ENCODE measurements at regions not wholly inside any gene's neighbourhood (a gene's known extent, or its start where the extent isn't known, plus 50 kb on each side); places are given as distances from the start of the nearest gene placed in this dataset.

DNA sequence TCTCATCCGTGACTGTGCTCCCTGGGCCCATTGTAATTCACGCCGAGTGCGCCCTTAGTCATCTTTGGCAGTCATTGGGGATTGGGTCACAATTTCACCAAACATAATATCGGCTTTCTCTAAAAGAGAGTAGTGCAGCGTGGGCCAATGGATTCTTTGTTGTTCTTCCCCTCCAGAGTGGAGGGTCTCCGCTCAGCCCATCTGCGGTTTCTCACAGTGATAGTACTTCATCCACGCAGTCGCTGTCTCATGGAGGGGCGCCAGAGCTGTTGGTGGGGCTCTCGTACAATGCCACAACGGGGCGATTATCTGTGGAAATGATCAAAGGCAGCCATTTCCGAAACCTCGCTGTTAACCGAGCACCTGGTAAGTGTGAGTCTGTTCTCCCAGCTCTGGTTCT lies 321.8 kb downstream of the SNAPC1 start:
- H2AFZ ChIP-seq (ENCODE audit: low read length): no peak overlapping the region
- 0 out of 2 replicates have a peak, but pooled peaks cover 2% of the 10 kb centered on the region for H3K27me3 Mint-ChIP-seq (ENCODE audit: low read depth)
- WGBS (ENCODE audit: extremely low coverage, insufficient read length, low lambda C conversion rate): no CpG with 5 or more reads among the region's 17 CpGs
- no peak overlapping the region for H3K4ac ChIP-seq (ENCODE audit: low read depth, low read length)
- no peak overlapping the region for H4K91ac ChIP-seq (ENCODE audit: insufficient read length, low read depth, low read length)
- H3K23ac ChIP-seq (ENCODE audit: insufficient read length, low read depth, low read length): no peak overlapping the region
- no peaks in the 10 kb centered on the region for H3K79me2 ChIP-seq (ENCODE audit: insufficient read depth, low read length)
- no peaks in the 10 kb centered on the region for H3K4me1 ChIP-seq (ENCODE audit: insufficient read depth, low read length)
- H4K8ac ChIP-seq (replicated peaks; ENCODE audit: insufficient read length, low read depth, low read length): no peak overlapping the region
- no peaks in the 10 kb centered on the region for H3K23me2 ChIP-seq (ENCODE audit: insufficient read length, low read depth, low read length, poor library complexity, severe bottlenecking)
- no peak overlapping the region; the same call in 1 of the 2 replicates for H3K14ac ChIP-seq (ENCODE audit: insufficient read depth, low read length)
- no peak overlapping the region for H3K4me3 Mint-ChIP-seq
- no peak overlapping the region for H2BK12ac ChIP-seq (ENCODE audit: insufficient read length, low read depth, low read length)
- peaks cover 6 to 9% of the 10 kb centered on the region in 2 experiments; a peak in 4 of 5 replicates for H3K9me3 Mint-ChIP-seq
- no peaks in the 10 kb centered on the region for H3K27me3 ChIP-seq (ENCODE audit: insufficient read depth, low read length)
- no peak overlapping the region for H3K4me2 ChIP-seq (ENCODE audit: insufficient read depth, insufficient read length, low read length)
- H3K79me1 ChIP-seq (ENCODE audit: insufficient read depth, low read depth, low read length, poor library complexity, severe bottlenecking): no peaks in the 10 kb centered on the region
- DNase-seq: no peak
- H3K27ac Mint-ChIP-seq: peak overlapping the region in 1 of 3 experiments; percentile 34; a peak in 1 of 7 replicates
- H4K5ac ChIP-seq (ENCODE audit: insufficient read length, low read depth, low read length): no peak overlapping the region
- no peak overlapping the region for H2BK120ac ChIP-seq (ENCODE audit: low read depth, low read length, poor library complexity, severe bottlenecking)
- H2BK20ac ChIP-seq (ENCODE audit: low read depth, low read length, poor library complexity, severe bottlenecking): no peak overlapping the region
- no peaks in the 10 kb centered on the region for H3K9me3 ChIP-seq (ENCODE audit: control insufficient read depth, low read depth, low read length)
- H4K20me1 ChIP-seq (ENCODE audit: control insufficient read depth, insufficient read depth, insufficient read length): no peaks in the 10 kb centered on the region
- H3K27ac ChIP-seq (ENCODE audit: insufficient read length, low read depth, low read length): no peak overlapping the region
- H3K9ac ChIP-seq (ENCODE audit: extremely low read depth, insufficient read length, low read length): no peak overlapping the region
- H3K4me1 Mint-ChIP-seq: peaks cover 0 to 6% of the 10 kb centered on the region in 2 experiments; a peak in 1 of 4 replicates
- TF ChIP-seq CTCF (conservative IDR thresholded peaks at IDR 0.05): no peak
- no peak overlapping the region for H2BK15ac ChIP-seq (ENCODE audit: low read depth, low read length)
- H3T11ph ChIP-seq (ENCODE audit: low read length): no peak overlapping the region
- H2AK5ac ChIP-seq (ENCODE audit: insufficient read length, low read length): no peak overlapping the region
- H3K18ac ChIP-seq (ENCODE audit: insufficient read length, low read depth, low read length): no peak overlapping the region
- H2BK5ac ChIP-seq (ENCODE audit: insufficient read length, low read length): no peak overlapping the region
- peaks cover 3 to 6% (median 4%) of the 10 kb centered on the region in 3 experiments; a peak in 5 of 7 replicates for H3K36me3 Mint-ChIP-seq (ENCODE audit: insufficient read depth in 1 of 3, low read depth in 3 of 3)
- H3K56ac ChIP-seq (ENCODE audit: insufficient read length, low read depth, low read length): no peak overlapping the region

Measured in H9 (cell line).